Mesendoderm (in vitro differentiated cells): ENCODE measurements at regions not wholly inside any gene's neighbourhood (a gene's known extent, or its start where the extent isn't known, plus 50 kb on each side); places are given as distances from the start of the nearest gene placed in this dataset.

Experiments used
- DNase-seq: peaks from one replicate; pipeline ENCODE4 v3.0.0; 2013
- H2AK5ac ChIP-seq: 2 replicates; pipeline ENCODE4 v1.6.1; 2013; ENCODE audit warnings: low read length, inconsistent platforms
- H2BK120ac ChIP-seq: 2 replicates; pipeline ENCODE4 v1.6.1; 2013; ENCODE audit warnings: low read depth, mild to moderate bottlenecking, low read length, moderate library complexity, mixed read lengths
- H2BK15ac ChIP-seq: replicated peaks from 2 replicates; pipeline ENCODE4 v1.6.1; 2013; ENCODE audit warnings: low read depth, mild to moderate bottlenecking, moderate library complexity
- H2BK5ac ChIP-seq: 2 replicates; pipeline ENCODE4 v1.6.1; 2013; ENCODE audit warnings: low read length, inconsistent platforms
- H3K18ac ChIP-seq: 2 replicates; pipeline ENCODE4 v1.6.1; 2013; ENCODE audit warnings: mild to moderate bottlenecking, low read length, mixed read lengths
- H3K23ac ChIP-seq: one replicate; pipeline ENCODE4 v1.6.1; 2013; ENCODE audit warnings: low read length
- H3K27ac ChIP-seq: 2 replicates; pipeline ENCODE4 v1.5.1; 2013; ENCODE audit warnings: low read depth, mild to moderate bottlenecking, inconsistent platforms, low read length, moderate library complexity
- H3K27me3 ChIP-seq: 2 replicates; pipeline ENCODE4 v1.6.1; 2013; ENCODE audit warnings: low read length, control low read depth, mild to moderate bottlenecking, inconsistent platforms; ENCODE audit not compliant: insufficient read depth, poor library complexity
- H3K36me3 ChIP-seq: 2 replicates; pipeline ENCODE4 v1.6.1; 2013; ENCODE audit warnings: low read length, inconsistent platforms; ENCODE audit not compliant: control insufficient read depth, insufficient read depth
- H3K4ac ChIP-seq: one replicate; pipeline ENCODE4 v1.6.1; 2013; ENCODE audit warnings: low read depth, mild to moderate bottlenecking, low read length, moderate library complexity
- H3K4me1 ChIP-seq: 2 replicates; pipeline ENCODE4 v1.6.1; 2013; ENCODE audit warnings: low read depth, low read length, inconsistent platforms; ENCODE audit not compliant: control insufficient read depth
- H3K4me2 ChIP-seq: 2 replicates; pipeline ENCODE4 v1.6.1; 2013; ENCODE audit warnings: low read length
- H3K4me3 ChIP-seq: 2 replicates; pipeline ENCODE4 v1.5.1; 2013; ENCODE audit warnings: mild to moderate bottlenecking, low read length
- H3K56ac ChIP-seq: one replicate; pipeline ENCODE4 v1.6.1; 2013; ENCODE audit warnings: low read length
- H3K79me1 ChIP-seq: 2 replicates; pipeline ENCODE4 v1.6.1; 2013; ENCODE audit warnings: low read length, inconsistent platforms
- H3K79me2 ChIP-seq: 2 replicates; pipeline ENCODE4 v1.6.1; 2013; ENCODE audit warnings: mild to moderate bottlenecking, low read length; ENCODE audit not compliant: control insufficient read depth, insufficient read depth
- H3K9ac ChIP-seq: 2 replicates; pipeline ENCODE4 v1.6.1; 2013; ENCODE audit warnings: low read length, inconsistent platforms
- H4K5ac ChIP-seq: one replicate; pipeline ENCODE4 v1.6.1; 2013; ENCODE audit warnings: low read length
- H4K8ac ChIP-seq: one replicate; pipeline ENCODE4 v1.6.1; 2013; ENCODE audit warnings: low read depth, mild to moderate bottlenecking, control low read depth, low read length, moderate library complexity
- WGBS: extraction: QIAGEN DNeasy Blood & Tissue Kit; methylation state at CpG from one replicate; pipeline ENCODE4 v1.1.7; 2013; ENCODE audit warnings: low lambda C conversion rate, missing lambda C conversion rate; ENCODE audit not compliant: insufficient coverage; ENCODE audit errors: extremely low coverage; 5-methylcytosine and 5-hydroxymethylcytosine counted together

GRCh38 chr6:132198896-132199295 lies 202.4 kb downstream of the MOXD1 start:
- H3K27ac ChIP-seq = no peak overlapping the region
- no CpG with 5 or more reads among the region's 2 CpGs for WGBS

DNA sequence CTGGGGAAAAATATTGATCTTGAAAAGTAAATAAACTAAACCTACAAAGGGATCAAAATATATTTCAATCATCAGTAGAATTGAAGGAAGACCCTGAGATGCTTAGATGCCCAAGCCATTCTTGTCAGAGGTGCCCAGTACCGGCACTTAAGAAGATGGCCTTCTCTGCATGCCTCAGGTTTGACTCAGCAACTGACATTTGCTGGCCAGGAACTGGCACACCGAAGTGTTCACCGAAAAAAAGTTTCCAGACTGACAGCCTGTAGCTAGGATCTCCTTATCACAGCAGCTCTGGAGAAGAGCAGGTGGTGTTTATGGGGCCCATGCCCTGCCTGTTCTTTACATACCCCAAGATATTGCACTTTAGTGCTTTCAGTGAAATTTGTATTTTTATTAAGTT lies 203.2 kb downstream of the MOXD1 start:
- Histone ChIP-seq H2BK120ac (no peak overlapping the region), H3K27me3 (no peaks in the 10 kb centered on the region), H4K5ac (no peak overlapping the region), H3K4ac (no peak overlapping the region), H4K8ac (no peak overlapping the region), H3K27ac (no peak overlapping the region), H3K4me2 (no peak overlapping the region), H3K18ac (no peak overlapping the region), H3K56ac (no peak overlapping the region), H3K4me1 (no peaks in the 10 kb centered on the region), H3K79me1 (no peaks in the 10 kb centered on the region), H2BK15ac (no peak overlapping the region), H2AK5ac (no peak overlapping the region), H3K4me3 (no peak overlapping the region), H3K36me3 (no peaks in the 10 kb centered on the region), H3K9ac (no peak overlapping the region), H2BK5ac (no peak overlapping the region), H3K79me2 (no peaks in the 10 kb centered on the region), H3K23ac (no peak overlapping the region)
- no CpG with 5 or more reads among the region's 3 CpGs for WGBS
- DNase-seq = no peak

More at GRCh38 chr6:132198896-132199295, 202.4 kb downstream of the MOXD1 start:
- Histone ChIP-seq H2BK5ac (no peak overlapping the region), H3K36me3 (no peaks in the 10 kb centered on the region), H3K23ac (no peak overlapping the region), H4K5ac (no peak overlapping the region), H3K79me2 (no peaks in the 10 kb centered on the region), H3K9ac (no peak overlapping the region), H2AK5ac (no peak overlapping the region), H3K4ac (no peak overlapping the region), H3K79me1 (no peaks in the 10 kb centered on the region), H3K27me3 (no peaks in the 10 kb centered on the region), H3K4me1 (no peaks in the 10 kb centered on the region), H3K56ac (no peak overlapping the region), H2BK120ac (no peak overlapping the region), H3K4me3 (no peak overlapping the region), H4K8ac (no peak overlapping the region), H3K4me2 (no peak overlapping the region), H3K18ac (no peak overlapping the region), H2BK15ac (no peak overlapping the region)
- DNase-seq = no peak

DNA sequence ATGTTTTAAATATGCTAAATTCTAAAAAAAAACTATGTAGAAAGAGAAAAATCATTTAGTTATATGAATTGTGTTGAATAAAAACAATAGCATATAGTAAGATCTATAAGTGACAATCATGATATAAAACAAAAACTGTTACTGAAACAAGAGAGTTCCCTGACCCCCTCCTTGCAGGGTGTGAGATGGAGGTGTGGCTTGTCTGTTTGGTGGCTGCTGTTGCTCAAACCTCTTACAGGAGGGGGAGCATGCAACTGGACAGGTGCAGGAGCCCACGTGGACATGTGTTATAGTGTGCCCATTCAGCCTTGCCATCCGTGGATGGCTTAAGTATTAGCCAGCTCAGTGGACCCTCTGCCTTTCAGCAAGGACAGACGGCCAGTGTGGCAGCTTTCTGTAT lies 206.7 kb downstream of the MOXD1 start:
- H3K4me1 ChIP-seq = no peaks in the 10 kb centered on the region
- no peak overlapping the region for H3K56ac ChIP-seq
- no peak overlapping the region for H3K9ac ChIP-seq
- no peaks in the 10 kb centered on the region for H3K27me3 ChIP-seq
- H4K5ac ChIP-seq = no peak overlapping the region
- WGBS = no CpG with 5 or more reads among the region's 3 CpGs
- no peak overlapping the region for H2AK5ac ChIP-seq
- H3K18ac ChIP-seq = no peak overlapping the region
- H2BK120ac ChIP-seq = no peak overlapping the region
- no peak for DNase-seq
- H3K79me2 ChIP-seq = no peaks in the 10 kb centered on the region
- H3K23ac ChIP-seq = no peak overlapping the region
- no peak overlapping the region for H3K4me2 ChIP-seq
- no peak overlapping the region for H3K4me3 ChIP-seq
- H4K8ac ChIP-seq = no peak overlapping the region
- no peak overlapping the region for H3K4ac ChIP-seq
- H3K27ac ChIP-seq = no peak overlapping the region
- H3K36me3 ChIP-seq = no peaks in the 10 kb centered on the region
- no peak overlapping the region for H2BK15ac ChIP-seq
- no peaks in the 10 kb centered on the region for H3K79me1 ChIP-seq
- H2BK5ac ChIP-seq = no peak overlapping the region

DNA sequence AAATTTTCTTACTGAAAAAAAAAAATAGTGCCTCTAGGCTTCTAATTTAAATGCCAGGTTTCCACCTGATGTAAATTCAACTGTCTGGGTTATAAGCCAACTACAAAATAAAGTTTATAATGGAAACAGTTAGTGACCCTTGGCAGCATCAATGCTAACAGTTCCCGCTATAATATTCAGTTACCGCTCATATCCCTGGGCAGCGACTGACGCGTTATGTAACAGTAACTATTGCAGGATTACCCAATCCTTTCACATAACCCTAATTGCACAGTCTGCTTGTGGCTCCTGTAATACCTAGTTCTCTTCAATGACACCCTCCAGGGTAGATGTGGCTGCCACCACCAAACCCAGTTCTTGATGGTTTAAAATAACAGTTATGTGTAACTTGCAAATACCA lies 208.6 kb downstream of the MOXD1 start:
- H2AK5ac ChIP-seq = no peak overlapping the region
- no peaks in the 10 kb centered on the region for H3K79me2 ChIP-seq
- H3K4me1 ChIP-seq = no peaks in the 10 kb centered on the region
- no peak overlapping the region for H3K18ac ChIP-seq
- H3K79me1 ChIP-seq = no peaks in the 10 kb centered on the region
- no peak overlapping the region for H3K56ac ChIP-seq
- no peak overlapping the region for H2BK15ac ChIP-seq
- H3K27ac ChIP-seq = no peak overlapping the region
- no peak overlapping the region for H3K4ac ChIP-seq
- no peaks in the 10 kb centered on the region for H3K36me3 ChIP-seq
- H4K5ac ChIP-seq = no peak overlapping the region
- no peak overlapping the region for H4K8ac ChIP-seq
- no peak for DNase-seq
- no peaks in the 10 kb centered on the region for H3K27me3 ChIP-seq
- no peak overlapping the region for H3K23ac ChIP-seq
- H3K4me2 ChIP-seq = no peak overlapping the region
- no CpG with 5 or more reads among the region's 5 CpGs for WGBS
- H3K4me3 ChIP-seq = no peak overlapping the region
- H2BK5ac ChIP-seq = no peak overlapping the region
- no peak overlapping the region for H3K9ac ChIP-seq
- no peak overlapping the region for H2BK120ac ChIP-seq

GRCh38 chr6:132190815-132191175 lies 210.5 kb downstream of the MOXD1 start:
- Histone ChIP-seq H3K79me1 (no peaks in the 10 kb centered on the region), H3K27ac (no peak overlapping the region), H2BK5ac (no peak overlapping the region), H3K4me3 (no peak overlapping the region), H3K4ac (no peak overlapping the region), H3K27me3 (no peaks in the 10 kb centered on the region), H2BK15ac (no peak overlapping the region), H2AK5ac (no peak overlapping the region), H4K5ac (no peak overlapping the region), H3K79me2 (no peaks in the 10 kb centered on the region), H2BK120ac (no peak overlapping the region), H3K9ac (no peak overlapping the region), H3K4me1 (no peaks in the 10 kb centered on the region), H3K4me2 (no peak overlapping the region), H3K23ac (no peak overlapping the region), H4K8ac (no peak overlapping the region), H3K56ac (no peak overlapping the region), H3K18ac (no peak overlapping the region), H3K36me3 (no peaks in the 10 kb centered on the region)
- DNase-seq = no peak
- WGBS = no CpG with 5 or more reads among the region's 3 CpGs

GRCh38 chr6:132190097-132190814 lies 211.0 kb downstream of the MOXD1 start:
- no peaks in the 10 kb centered on the region for H3K27me3 ChIP-seq
- H3K79me1 ChIP-seq = no peaks in the 10 kb centered on the region
- no peak overlapping the region for H3K56ac ChIP-seq
- no peak overlapping the region for H4K5ac ChIP-seq
- H4K8ac ChIP-seq = no peak overlapping the region
- H3K4ac ChIP-seq = no peak overlapping the region
- no peak overlapping the region for H2BK5ac ChIP-seq
- H3K23ac ChIP-seq = no peak overlapping the region
- H2AK5ac ChIP-seq = no peak overlapping the region
- H2BK15ac ChIP-seq = no peak overlapping the region
- H3K36me3 ChIP-seq = no peaks in the 10 kb centered on the region
- H3K9ac ChIP-seq = no peak overlapping the region
- H3K4me3 ChIP-seq = no peak overlapping the region
- no peak overlapping the region for H3K27ac ChIP-seq
- H3K79me2 ChIP-seq = no peaks in the 10 kb centered on the region
- no peak overlapping the region for H2BK120ac ChIP-seq
- no peaks in the 10 kb centered on the region for H3K4me1 ChIP-seq
- no CpG with 5 or more reads among the region's 4 CpGs for WGBS
- H3K4me2 ChIP-seq = no peak overlapping the region
- H3K18ac ChIP-seq = no peak overlapping the region
- peak; percentile 36 for DNase-seq
